ENCODE measurements at regions not wholly inside any gene's neighbourhood (a gene's known extent, or its start where the extent isn't known, plus 50 kb on each side); places are given as distances from the start of the nearest gene placed in this dataset.

- DNase-seq (ENCODE audit: low read depth in 2 of 2): no peak
These were observed 166.1 kb downstream of the SLC28A3 start for GRCh38 chr9:84174486-84174885.

GRCh38 chr9:84177407-84177806 lies 163.2 kb downstream of the SLC28A3 start:
- no peak for DNase-seq (ENCODE audit: low read depth in 2 of 2)

DNA sequence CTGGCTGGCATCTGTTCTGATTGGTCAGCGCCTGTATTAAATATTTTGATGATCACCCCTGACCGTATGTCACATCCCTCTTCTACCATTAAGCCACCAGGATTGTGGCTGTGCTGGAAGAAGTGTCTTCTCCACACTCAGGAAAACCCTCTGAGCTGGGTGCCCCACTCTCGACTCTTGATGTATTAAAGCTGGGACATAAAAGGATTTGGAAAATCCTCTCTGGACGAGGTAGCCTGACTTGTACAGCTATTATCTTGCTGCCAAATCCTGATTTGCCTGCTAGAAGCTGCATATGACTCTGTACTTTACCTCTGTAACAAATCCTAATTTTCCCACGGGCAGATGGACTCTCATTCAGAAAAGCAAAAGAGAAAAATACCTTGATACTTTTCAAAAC lies 161.0 kb downstream of the SLC28A3 start:
- no peak for DNase-seq (ENCODE audit: low read depth in 2 of 2)

DNA sequence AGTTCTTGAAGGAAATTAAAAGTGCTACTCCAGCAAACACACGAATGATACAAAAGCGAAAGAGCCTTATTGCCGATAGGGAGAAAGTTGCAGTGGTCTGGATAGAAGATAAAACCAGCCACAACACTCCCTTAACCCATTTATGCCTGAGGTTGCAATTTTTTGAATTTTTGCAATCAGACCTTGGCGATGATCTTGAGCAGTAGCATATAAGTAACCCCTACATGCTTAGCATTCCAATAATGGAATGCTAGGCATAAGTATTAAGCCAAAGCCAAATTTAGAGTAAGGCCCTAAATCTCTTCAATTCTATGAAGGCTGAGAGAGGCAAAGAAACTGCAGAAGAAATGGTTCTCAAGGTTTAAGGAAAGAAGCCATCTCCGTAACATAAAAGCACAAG lies 153.5 kb downstream of the SLC28A3 start:
- no peak for DNase-seq (ENCODE audit: low read depth in 2 of 2)

DNA sequence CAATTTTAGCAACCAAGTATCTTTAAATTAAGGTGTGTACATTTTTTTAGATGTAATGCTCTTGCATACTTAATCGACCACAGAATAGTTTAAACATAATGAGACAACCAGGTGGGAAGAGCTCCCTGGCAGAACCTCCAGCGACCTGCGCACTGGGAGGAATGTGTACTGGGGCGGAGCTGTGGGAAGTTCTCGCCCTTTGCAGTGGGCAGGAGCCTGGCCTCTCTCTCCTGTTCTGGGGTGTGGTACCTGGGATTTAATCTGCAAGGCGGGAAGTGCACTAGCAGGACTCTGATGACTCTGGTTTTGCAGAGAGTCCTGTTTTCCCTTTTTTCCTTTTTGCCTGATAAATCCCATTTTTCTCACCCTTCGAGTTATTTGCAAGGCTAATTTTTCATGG lies 150.7 kb downstream of the SLC28A3 start:
- DNase-seq (ENCODE audit: low read depth in 2 of 2): no peak

GRCh38 chr9:84190411-84190810 lies 150.1 kb downstream of the SLC28A3 start:
- no peak for DNase-seq (ENCODE audit: low read depth in 2 of 2)

DNA sequence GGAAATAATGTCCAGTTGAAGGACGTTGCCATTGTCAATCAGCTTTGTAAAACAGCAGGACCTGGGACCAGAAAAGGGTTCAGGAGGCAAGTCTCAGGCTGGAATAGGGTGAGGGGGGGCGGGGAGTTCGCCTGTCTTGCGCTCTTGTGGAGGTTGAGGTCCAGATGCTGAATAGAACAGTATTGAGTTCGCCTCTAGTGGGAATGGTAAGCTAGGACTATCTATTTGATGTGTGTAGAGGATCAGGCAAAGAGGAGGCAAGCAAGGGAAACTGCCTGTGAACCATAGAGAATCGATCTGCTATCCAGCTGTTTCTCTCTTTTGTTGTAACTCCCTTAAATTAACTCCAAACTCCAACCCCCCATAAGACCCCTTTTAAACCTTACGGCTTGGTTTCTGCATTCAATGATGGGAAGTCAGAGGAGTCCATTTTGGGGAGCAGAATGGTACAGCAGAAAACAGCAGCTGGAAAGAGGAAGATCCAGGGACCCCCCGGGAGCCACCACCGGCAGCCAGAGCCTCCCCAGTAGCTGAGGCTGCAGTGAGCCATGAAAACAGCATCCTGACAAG lies 133.7 kb downstream of the SLC28A3 start:
- no peak for DNase-seq (ENCODE audit: low read depth in 2 of 2)

- no peak for DNase-seq (ENCODE audit: low read depth in 2 of 2)
These were observed 133.0 kb downstream of the SLC28A3 start for GRCh38 chr9:84207491-84207951.

DNA sequence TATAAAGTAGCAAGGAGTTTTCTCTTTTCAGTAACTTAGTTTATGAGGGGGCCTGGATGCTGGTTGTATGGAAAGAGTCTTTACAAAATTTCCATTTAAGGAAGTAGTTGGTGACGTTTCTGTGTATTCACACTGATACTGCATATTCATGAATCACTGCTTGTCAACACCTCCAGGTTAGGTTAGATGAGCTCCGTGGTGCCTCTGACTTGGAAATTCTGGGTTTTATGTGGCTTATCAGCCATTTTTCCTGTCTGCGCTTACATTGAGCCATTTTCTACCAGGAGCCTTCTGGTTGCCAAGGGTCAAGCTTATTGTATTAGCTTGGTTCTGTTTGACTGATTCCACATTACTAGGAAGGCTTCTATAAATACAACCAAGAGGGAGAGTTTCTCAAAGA lies 128.3 kb downstream of the SLC28A3 start:
- no peak for DNase-seq (ENCODE audit: low read depth in 2 of 2)

- DNase-seq (ENCODE audit: low read depth in 2 of 2): no peak
These were observed 127.6 kb downstream of the SLC28A3 start for GRCh38 chr9:84212982-84213381.

DNA sequence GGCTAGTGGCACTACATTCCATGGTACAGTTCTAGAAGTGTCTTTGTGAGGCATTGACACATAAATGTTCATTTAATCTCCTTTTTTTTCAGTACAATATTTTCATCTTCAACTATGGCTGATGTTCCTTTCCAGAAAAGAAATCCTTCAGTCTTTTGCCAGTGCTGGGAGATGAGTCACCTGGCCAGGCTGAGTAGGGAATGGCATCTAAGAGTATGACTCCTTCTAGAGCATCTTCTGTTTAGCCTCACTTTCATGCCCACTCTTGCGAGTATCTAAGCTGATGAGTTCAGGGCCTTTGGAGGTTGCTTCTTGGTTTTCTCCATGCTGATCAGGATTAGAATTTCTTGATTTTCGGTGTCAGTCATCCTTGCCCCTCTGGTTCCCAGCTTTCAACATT lies 124.4 kb downstream of the SLC28A3 start:
- no peak for DNase-seq (ENCODE audit: low read depth in 2 of 2)

GRCh38 chr9:84218322-84218721 lies 122.2 kb downstream of the SLC28A3 start:
- DNase-seq (ENCODE audit: low read depth in 2 of 2): no peak

DNA sequence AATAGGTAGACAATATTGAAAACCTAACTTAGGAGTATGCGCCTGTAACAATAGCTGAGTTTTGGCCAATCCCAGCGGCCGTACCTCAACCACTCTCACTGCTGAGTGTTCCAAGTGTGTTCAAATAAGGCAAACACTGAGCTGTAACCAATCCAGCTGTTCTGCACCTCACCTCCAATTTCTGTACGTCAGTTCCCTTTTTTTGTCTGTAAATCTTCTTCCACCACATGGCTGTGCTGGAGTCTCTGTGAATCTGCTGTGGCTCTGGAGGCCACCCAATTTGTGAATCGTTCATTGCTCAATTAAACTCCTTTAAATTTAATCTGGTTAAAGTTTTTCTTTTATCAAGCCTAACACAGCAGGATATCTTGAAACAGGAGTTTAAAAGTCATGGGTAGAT lies 116.3 kb downstream of the SLC28A3 start:
- DNase-seq (ENCODE audit: low read depth in 2 of 2): no peak

Data from stimulated activated CD4-positive, alpha-beta T cell treated with anti-CD3 and anti-CD28 coated beads, Interleukin-1b, Interleukin-23, amount 100 ng/mL, for 4 hours (primary cell).